ENCODE measurements at regions not wholly inside any gene's neighbourhood (a gene's known extent, or its start where the extent isn't known, plus 50 kb on each side); places are given as distances from the start of the nearest gene placed in this dataset.
"Not testable (repeated sequence)": the region's sequence is repeated elsewhere in the genome, so short reads cannot be mapped to it uniquely, and the experiment has no call there.

DNA sequence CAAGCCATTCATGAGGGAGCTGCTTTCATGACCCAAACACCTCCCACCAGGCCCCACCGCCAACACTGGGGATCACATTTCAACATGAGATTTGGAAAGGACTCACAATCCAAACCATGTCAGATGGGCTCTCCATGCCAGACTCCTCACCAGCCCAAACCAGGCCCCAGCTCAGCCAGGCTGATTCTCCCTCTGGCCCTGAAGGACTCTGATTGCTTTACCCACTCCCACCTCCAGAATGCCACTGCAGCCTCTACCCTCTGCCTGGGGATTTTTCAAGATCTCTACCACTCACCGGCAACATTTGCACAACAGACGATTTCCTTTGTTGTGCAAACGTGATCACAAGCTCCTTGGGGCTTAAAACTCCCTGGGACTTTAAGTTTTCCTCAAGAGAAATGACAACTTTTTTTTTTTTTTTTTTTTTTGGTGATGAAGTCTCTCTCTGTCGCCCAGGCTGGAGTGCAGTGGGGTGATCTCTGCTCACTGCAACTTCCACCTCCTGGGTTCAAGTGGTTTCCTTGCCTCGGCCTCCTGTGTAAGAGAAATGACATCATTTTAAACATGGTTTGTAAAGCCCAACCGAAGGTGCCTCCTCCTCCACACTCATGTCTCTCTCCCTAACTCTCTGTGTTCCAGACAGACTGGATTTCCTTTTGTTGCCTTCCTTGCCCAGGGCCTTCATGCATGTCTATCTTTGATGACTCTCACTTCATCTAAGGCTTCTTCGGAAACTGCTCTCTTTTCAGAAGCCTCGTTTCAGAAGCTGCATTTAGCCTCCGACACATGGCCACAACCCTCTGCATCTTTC lies 147.0 kb downstream of the CDH26 start:
- no peak overlapping the region for H3K4me3 ChIP-seq (ENCODE audit: low read depth, low read length)
- TF ChIP-seq CTCF (IDR thresholded peaks at IDR 0.05; ENCODE audit: low read depth, low read length): no peak

DNA sequence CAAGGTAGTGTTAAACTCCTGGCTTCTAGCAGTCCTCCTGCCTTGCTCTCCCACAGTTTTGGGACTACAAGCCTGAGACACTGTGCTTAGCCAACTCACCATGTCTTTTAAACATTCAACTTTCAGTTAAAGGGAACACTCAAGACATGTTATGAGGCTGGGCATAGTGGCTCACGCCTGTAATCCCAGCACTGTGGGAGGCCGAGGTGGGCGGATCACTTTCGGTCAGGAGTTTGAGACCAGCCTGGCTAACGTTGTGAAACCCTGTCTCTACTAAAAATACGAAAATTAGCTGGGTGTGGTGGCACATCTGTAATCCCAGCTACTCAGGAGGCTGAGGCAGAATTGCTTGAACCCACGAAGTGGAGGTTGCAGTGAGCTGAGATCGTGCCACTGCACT lies 148.0 kb downstream of the CDH26 start:
- H3K4me3 ChIP-seq (ENCODE audit: low read depth, low read length): not testable (repeated sequence)

- no peak for TF ChIP-seq CTCF (IDR thresholded peaks at IDR 0.05; ENCODE audit: low read depth, low read length)
- H3K4me3 ChIP-seq (ENCODE audit: low read depth, low read length): no peak overlapping the region
Observed at GRCh38 chr20:60107621-60108390, 149.6 kb downstream of the CDH26 start.

DNA sequence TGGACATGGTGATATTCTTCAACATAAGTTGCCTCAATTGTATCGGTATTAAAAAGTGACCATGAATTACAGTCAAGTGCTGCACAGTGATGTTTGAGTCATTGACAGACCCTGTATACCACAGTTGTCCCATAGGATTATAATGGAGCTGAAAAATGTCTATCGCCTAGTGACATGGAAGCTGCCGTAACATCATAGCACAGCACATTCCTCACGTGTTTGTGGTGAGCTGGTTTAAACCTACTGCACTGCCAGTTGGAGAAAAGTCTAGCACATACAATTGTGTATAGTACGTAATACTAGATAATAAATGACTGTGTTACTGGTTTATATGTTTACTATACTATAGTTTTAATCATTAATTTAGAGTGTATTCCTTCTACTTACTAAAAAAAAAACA lies 150.2 kb downstream of the CDH26 start:
- TF ChIP-seq CTCF (IDR thresholded peaks at IDR 0.05; ENCODE audit: low read depth, low read length): no peak
- H3K4me3 ChIP-seq (ENCODE audit: low read depth, low read length): no peak overlapping the region

GRCh38 chr20:60113024-60113724 lies 155.0 kb downstream of the CDH26 start:
- H3K4me3 ChIP-seq (ENCODE audit: low read depth, low read length): no peak overlapping the region
- TF ChIP-seq CTCF (IDR thresholded peaks at IDR 0.05; ENCODE audit: low read depth, low read length): no peak

GRCh38 chr20:60113771-60114170 lies 155.5 kb downstream of the CDH26 start:
- TF ChIP-seq CTCF (IDR thresholded peaks at IDR 0.05; ENCODE audit: low read depth, low read length): no peak
- no peak overlapping the region for H3K4me3 ChIP-seq (ENCODE audit: low read depth, low read length)

DNA sequence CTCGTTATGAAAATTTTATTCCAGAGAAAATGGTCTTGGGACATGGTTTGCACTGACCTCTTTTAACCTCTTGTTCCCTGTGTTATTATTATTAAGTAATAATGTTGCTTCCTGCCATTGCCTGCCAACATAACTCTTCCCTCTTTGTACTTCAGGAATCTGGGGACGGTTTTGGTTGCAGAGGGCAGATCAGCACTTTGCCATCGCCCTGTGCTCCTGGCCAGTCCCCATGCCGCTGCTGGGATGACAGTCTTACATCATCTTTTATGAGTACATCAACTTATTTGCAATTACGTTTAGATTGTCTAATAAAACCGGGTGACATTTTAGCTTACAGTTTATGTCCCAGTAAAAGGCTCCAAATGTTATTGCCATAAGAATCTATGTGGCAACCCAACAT lies 157.2 kb downstream of the CDH26 start:
- no peak for TF ChIP-seq CTCF (IDR thresholded peaks at IDR 0.05; ENCODE audit: low read depth, low read length)
- no peak overlapping the region for H3K4me3 ChIP-seq (ENCODE audit: low read depth, low read length)
